Ascending aorta (tissue), 2 donors: ENCODE measurements at regions not wholly inside any gene's neighbourhood (a gene's known extent, or its start where the extent isn't known, plus 50 kb on each side); places are given as distances from the start of the nearest gene placed in this dataset.
"Not testable (repeated sequence)": the region's sequence is repeated elsewhere in the genome, so short reads cannot be mapped to it uniquely, and the experiment has no call there.

Experiments used
- DNase-seq, 2 donors: peaks; one replicate each; pipeline ENCODE4 v3.0.0-alpha.2; 2019; ENCODE audit warnings: low spot score in 2 of 2
- H3K27ac ChIP-seq, 2 donors: fragments of 200-600 bp; sonication (generic); one replicate each; pipeline ENCODE4 v1.5.1; 2016 to 2017; ENCODE audit warnings: mild to moderate bottlenecking in 1 of 2
- H3K27me3 ChIP-seq: fragments of 200-600 bp; sonication (generic); one replicate; pipeline ENCODE4 v1.5.1; 2017
- H3K36me3 ChIP-seq, 2 donors: fragments of 200-600 bp; sonication (generic); one replicate each; pipeline ENCODE4 v1.5.1; 2016
- H3K4me1 ChIP-seq, 2 donors: fragments of 200-600 bp; sonication (generic); one replicate each; pipeline ENCODE4 v1.5.1; 2016 to 2017; ENCODE audit warnings: mild to moderate bottlenecking in 1 of 2
- H3K4me3 ChIP-seq, 2 donors: fragments of 200-600 bp; sonication (generic); one replicate each; pipeline ENCODE4 v1.5.1; 2016 to 2017; ENCODE audit warnings: mild to moderate bottlenecking in 1 of 2
- H3K9me3 ChIP-seq, 2 donors: fragments of 200-600 bp; sonication (generic); one replicate each; pipeline ENCODE4 v1.5.1; 2016
- intact Hi-C: fragments of 100-400 bp; cut with DNase I; formaldehyde crosslinking; loops from one replicate; pipeline ENCODE4 v1.15.1; 2023
- TF ChIP-seq, protein P1 (sequence below), 3 experiments: fragments of 200-600 bp in 2 of 3; fragments of 450-650 bp in 1 of 3; sonication (generic) in 2 of 3; IDR thresholded peaks; one replicate each; pipeline ENCODE4 v1.5.1; 2016 to 2019; ENCODE audit warnings: antibody characterized with exemption in 3 of 3, mild to moderate bottlenecking in 1 of 3, moderate library complexity in 1 of 3

DNA sequence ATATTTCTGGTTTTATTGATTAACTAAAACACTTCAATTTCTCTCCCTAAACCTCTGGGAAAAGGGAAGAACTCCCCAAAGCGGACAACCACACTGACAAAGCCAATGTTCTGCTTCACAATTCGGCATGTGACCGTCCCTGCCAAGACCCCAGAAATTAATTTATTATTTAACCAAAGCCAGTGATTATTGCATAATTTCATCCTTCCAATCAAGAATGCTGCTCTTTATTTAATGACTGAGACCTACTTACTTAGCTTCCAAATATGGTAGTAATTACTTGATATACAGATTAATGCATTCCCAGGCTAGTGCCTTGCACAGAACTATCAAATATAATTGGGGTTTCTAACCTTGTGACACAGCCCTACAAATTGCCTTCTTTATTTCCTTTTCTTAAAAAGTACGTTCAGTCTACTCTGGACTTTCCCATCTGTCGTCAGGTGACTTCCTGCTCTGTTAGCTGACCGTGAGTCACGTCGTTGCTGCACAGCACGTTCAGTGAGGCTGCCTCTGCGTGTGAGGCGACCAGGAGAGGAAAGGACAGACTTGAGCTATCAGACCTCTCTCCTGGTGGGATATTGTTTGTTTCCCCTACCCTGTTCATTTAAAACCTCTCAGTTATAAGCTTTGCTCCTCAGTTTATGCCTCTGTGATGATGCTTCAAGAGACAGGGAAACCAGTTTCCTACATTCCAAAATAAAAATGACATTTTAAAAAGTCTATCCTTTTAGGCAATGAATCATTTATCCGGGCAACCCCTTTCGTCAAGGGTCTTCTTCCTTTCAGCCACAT lies 55.7 kb upstream of the TNFAIP3 start:
- Histone ChIP-seq H3K27ac (peak overlapping the region; percentile 5 to 39), H3K36me3 (no peaks in the 10 kb centered on the region), H3K4me3 (no peak overlapping the region), H3K9me3 (no peaks in the 10 kb centered on the region), H3K27me3 (no peaks in the 10 kb centered on the region), H3K4me1 (no peaks in the 10 kb centered on the region)
- intact Hi-C loops = loop anchor here (5.0 kb wide), 1 partner anchor 89 kb away; no protein-coding TSS in a partner anchor
- TF ChIP-seq, protein P1, sequence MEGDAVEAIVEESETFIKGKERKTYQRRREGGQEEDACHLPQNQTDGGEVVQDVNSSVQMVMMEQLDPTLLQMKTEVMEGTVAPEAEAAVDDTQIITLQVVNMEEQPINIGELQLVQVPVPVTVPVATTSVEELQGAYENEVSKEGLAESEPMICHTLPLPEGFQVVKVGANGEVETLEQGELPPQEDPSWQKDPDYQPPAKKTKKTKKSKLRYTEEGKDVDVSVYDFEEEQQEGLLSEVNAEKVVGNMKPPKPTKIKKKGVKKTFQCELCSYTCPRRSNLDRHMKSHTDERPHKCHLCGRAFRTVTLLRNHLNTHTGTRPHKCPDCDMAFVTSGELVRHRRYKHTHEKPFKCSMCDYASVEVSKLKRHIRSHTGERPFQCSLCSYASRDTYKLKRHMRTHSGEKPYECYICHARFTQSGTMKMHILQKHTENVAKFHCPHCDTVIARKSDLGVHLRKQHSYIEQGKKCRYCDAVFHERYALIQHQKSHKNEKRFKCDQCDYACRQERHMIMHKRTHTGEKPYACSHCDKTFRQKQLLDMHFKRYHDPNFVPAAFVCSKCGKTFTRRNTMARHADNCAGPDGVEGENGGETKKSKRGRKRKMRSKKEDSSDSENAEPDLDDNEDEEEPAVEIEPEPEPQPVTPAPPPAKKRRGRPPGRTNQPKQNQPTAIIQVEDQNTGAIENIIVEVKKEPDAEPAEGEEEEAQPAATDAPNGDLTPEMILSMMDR (IDR thresholded peaks at IDR 0.05) = no peak
- peak; percentile 76 to 84 for DNase-seq

DNA sequence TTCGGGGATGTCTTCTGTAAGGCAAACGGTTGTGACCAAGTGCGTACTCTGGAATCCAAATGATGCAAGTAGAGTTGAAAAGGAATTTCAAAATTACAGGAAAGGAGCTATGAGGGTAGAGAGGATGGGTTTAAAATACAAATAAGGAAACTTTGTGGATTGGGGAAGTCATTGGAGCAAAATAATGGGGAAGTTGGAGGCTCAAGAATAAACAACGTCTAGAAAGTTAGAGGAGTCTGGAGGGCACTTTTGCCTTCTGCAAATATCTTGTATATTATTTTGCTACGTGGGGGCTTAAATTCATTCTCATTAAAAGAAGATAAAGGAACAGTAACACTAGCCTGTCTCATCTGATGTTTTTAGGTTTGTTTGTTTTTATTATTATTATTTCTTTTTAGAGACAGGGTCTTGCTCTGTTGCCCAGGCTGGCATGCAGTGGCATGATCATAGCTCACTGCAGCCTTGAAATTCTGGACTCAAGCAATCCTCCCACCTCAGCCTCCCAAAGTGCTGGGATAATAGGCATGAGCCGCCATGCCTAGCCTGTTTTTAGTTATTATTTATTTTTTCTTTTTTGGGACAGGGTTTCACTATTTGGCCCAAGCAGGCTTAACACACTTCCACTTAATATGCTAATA lies 55.0 kb upstream of the TNFAIP3 start:
- intact Hi-C loops = loop anchor here (5.0 kb wide), 1 partner anchor 90 kb away; no protein-coding TSS in a partner anchor
- Histone ChIP-seq H3K9me3 (no peaks in the 10 kb centered on the region), H3K4me3 (no peak overlapping the region), H3K36me3 (no peaks in the 10 kb centered on the region), H3K27me3 (no peaks in the 10 kb centered on the region), H3K4me1 (no peaks in the 10 kb centered on the region), H3K27ac (no peak overlapping the region)
- no peak for DNase-seq
- TF ChIP-seq, protein P1 (IDR thresholded peaks at IDR 0.05) = no peak

DNA sequence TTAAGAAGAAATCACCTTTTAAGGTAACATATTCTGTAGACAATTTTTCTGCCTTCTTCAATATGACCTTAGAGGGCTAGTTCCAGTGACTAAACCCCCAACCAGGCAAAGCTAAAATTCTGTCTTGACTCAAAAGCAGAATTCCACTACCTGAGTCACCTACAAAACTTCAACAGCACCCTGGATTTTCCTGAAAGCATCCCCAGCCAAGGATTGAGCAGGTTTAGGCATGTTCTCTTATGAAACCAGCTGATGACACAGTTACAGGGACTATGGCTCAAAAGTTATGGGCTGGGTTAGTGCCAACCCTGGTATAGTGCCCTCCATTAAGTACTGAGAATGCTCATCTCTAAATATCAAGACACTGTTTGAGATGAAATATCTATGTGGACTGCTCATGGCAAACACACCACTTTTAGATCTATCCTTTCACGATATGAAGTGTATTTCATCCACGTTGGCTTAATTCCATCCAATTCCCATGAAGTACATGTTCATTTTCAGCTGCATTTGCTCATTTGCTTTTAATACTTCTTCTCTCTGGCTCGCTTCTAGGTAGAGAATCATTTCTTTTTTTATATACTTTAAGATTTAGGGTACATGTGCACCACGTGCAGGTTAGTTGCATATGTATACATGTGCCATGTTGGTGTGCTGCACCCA lies 53.6 kb upstream of the TNFAIP3 start:
- no peaks in the 10 kb centered on the region for H3K27me3 ChIP-seq
- intact Hi-C loops = loop anchor here (5.0 kb wide), 1 partner anchor 91 kb away; no protein-coding TSS in a partner anchor
- no peaks in the 10 kb centered on the region for H3K36me3 ChIP-seq
- TF ChIP-seq, protein P1 (IDR thresholded peaks at IDR 0.05) = no peak
- H3K27ac ChIP-seq = no peak overlapping the region
- no peak overlapping the region for H3K4me3 ChIP-seq
- DNase-seq = no peak
- H3K4me1 ChIP-seq = no peaks in the 10 kb centered on the region
- H3K9me3 ChIP-seq = no peaks in the 10 kb centered on the region

DNA sequence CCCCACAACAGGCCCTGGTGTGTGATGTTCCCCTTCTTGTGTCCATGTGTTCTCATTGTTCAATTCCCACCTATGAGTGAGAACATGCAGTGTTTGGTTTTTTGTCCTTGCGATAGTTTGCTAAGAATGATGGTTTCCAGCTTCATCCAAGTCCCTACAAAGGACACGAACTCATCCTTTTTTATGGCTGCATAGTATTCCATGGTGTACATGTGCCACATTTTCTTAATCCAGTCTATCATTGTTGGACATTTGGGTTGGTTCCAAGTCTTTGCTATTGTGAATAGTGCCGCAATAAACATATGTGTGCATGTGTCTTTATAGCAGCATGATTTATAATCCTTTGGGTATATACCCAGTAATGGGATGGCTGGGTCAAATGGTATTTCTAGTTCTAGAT lies 53.0 kb upstream of the TNFAIP3 start:
- H3K27me3 ChIP-seq, DNase-seq, H3K9me3 ChIP-seq, H3K27ac ChIP-seq, H3K4me3 ChIP-seq, H3K4me1 ChIP-seq, H3K36me3 ChIP-seq: not testable (repeated sequence)
- intact Hi-C loops = loop anchor here (5.0 kb wide), 1 partner anchor 92 kb away; no protein-coding TSS in a partner anchor

DNA sequence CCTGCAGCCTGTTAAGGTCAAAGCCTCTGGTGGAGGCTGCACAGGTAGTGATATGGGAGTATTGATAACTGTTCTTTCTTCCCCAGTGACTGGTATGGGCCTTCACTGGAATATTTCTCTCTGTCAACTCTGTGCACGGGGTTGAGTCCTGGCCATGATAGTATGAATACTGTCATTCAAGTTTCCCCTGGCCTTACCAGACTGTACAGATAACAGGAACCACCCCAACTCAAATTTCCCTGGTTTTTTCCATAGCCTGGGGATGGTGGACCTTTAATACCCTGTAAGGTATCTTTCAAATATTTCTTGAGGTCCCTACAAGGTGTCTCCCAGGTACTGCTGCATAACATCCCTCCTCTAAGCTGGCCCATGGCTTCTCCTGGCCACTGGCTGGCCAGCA lies 51.4 kb upstream of the TNFAIP3 start:
- Histone ChIP-seq H3K36me3 (no peaks in the 10 kb centered on the region), H3K4me3 (no peak overlapping the region), H3K9me3 (no peaks in the 10 kb centered on the region), H3K27me3 (no peaks in the 10 kb centered on the region), H3K27ac (no peak overlapping the region), H3K4me1 (no peaks in the 10 kb centered on the region)
- DNase-seq = no peak
- intact Hi-C loops = no loop called here
- TF ChIP-seq, protein P1 (IDR thresholded peaks at IDR 0.05) = no peak

DNA sequence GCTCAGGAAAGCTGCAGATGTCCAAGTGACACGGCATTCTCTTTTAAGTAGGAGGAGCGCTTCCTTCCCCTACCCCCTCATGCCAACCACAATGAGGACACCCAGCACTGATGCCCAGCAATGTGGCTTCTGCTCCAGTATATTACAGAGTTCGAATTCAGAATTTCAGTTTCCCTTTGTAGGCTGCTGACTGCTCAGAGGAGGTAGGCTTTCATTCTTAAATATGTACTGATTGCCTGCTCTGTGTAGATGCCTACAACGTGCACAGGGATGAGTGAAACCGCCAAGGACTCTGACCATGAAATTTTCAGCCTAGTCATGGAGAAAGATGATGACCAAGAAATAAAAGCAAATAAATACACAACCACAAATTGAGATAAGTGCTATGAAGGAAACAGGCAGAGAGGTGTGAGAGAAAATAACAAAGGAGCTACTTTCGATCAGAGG lies 50.9 kb upstream of the TNFAIP3 start:
- TF ChIP-seq, protein P1 (IDR thresholded peaks at IDR 0.05) = no peak
- no peaks in the 10 kb centered on the region for H3K27me3 ChIP-seq
- H3K4me1 ChIP-seq = no peaks in the 10 kb centered on the region
- intact Hi-C loops = no loop called here
- H3K4me3 ChIP-seq = no peak overlapping the region
- H3K27ac ChIP-seq = no peak overlapping the region
- no peaks in the 10 kb centered on the region for H3K36me3 ChIP-seq
- DNase-seq = no peak
- no peaks in the 10 kb centered on the region for H3K9me3 ChIP-seq
